ENCODE measurements at regions not wholly inside any gene's neighbourhood (a gene's known extent, or its start where the extent isn't known, plus 50 kb on each side); places are given as distances from the start of the nearest gene placed in this dataset.
"Not testable (repeated sequence)": the region's sequence is repeated elsewhere in the genome, so short reads cannot be mapped to it uniquely, and the experiment has no call there.

DNA sequence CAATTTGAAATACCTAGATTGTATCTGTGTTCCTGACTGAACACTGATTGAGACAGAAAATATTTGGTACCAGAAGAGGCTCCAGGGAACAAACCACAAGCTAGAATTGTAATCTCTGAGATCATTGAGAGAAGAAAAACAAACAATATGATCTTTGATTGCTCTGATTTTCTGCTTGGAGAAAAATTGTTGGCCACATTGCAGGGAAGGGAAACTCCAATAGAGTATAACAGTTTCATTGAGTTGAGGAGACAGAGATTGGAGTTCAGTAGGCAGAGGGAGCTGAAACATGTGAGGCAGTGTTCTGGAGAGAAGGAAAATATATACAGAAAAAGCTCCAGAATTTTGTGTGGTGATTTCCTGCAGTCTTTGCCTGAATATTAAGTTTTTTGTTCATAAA lies 158.2 kb downstream of the C4orf33 start:
- no peak for DNase-seq (ENCODE audit: low spot score)

DNA sequence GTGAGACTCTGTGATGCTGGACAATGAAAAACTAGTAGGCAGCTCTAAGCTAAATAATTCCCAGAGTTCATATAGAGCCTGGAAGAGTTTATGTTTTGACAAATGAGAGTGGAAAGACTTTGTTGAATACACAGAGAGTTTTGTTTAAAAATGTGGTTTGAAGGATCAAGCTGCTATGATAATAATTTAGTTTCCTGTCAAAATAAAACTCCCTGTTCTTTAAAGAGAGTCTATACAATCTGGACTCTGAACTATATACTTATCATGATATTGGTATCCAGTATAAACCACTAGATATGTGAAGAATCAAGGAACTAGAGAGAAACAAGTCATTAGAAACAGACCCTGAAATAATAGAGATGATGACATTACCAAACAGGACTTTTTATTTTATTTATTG lies 158.6 kb downstream of the C4orf33 start:
- no peak for DNase-seq (ENCODE audit: low spot score)

DNA sequence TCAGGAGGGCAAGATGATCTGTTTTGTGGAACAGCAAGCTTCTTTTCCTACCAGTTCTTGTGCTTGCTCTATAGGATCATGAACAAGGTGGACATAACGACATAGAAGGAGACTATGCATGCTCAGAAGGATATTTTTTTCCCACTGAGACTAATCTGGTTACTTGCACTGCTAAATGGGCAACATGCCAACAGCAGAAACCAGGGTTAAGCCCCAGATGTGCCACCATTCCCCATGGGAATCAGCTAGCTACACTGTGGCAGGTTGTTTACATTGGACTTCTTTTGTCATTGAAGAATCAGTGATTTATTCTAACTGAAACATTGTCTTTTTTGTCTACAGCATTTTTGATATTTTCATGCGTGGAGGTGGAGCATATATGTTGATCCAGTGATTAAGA lies 165.6 kb downstream of the C4orf33 start:
- no peak for DNase-seq (ENCODE audit: low spot score)

DNA sequence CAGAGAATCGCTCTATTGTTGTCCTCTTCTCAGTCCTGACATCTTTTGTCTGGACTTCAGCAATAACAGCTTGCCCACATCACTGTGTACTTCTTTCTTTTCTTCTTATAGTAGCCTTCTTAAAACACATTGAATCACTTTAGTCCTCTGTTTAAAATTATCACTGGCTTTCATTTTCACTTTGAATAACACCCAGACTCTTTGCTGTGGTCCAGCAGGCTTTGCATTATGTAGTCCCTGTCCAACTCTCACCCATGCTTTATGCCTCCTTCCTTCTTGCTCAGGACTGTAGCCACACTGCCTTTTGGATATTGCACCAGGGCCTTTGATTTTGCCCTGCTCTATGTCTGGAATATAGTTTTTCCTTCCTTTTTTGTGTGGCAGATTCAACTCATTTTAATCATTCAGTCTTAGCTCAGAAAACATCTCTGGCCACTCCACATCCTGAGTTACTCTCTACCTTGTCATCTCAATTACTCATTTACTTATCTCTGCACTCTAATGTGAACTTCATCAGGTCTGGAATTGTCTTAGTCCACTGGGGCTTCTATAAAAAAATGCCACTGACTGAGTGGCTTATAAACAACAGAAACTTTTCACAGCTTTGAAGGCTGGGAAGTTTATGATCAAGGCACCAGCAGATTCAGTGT lies 168.2 kb downstream of the C4orf33 start:
- no peak for DNase-seq (ENCODE audit: low spot score)

DNA sequence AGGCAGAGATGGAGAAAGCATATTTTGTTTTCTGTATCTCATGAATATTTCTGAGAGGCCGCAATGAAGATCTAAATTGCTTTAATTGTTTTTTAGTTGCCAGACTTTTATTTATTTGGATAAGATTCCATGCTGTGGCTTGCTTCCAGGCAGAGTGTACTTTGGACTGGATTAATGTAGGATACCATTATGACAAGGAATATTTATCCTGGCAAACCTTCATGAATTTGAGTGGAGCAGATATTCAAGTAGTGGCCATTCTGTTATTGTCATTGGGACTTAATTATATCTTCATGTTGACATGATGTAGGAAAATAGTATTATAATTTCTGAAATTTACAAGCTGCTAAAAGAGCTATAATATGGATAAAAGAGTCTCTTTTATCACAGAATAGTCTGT lies 182.9 kb downstream of the C4orf33 start:
- no peak for DNase-seq (ENCODE audit: low spot score)

DNA sequence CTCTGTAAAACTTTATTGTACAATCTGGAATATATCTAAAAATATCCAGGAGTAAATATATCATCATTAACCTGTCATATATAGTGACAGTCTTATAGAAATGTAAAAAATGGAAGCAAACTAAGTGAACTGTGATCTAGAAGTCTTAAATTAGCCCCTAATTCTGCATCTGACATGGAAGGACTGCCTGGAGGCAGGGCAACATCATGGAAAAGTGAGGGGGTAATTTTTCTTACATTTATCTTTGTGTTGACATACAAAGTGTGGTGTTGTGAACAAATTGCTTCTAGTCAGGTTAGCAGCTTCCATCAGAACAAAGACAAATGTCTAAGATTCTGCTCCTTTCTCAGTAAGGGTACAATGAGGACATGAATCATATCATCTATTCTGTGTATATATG lies 186.3 kb downstream of the C4orf33 start:
- no peak for DNase-seq (ENCODE audit: low spot score)

DNA sequence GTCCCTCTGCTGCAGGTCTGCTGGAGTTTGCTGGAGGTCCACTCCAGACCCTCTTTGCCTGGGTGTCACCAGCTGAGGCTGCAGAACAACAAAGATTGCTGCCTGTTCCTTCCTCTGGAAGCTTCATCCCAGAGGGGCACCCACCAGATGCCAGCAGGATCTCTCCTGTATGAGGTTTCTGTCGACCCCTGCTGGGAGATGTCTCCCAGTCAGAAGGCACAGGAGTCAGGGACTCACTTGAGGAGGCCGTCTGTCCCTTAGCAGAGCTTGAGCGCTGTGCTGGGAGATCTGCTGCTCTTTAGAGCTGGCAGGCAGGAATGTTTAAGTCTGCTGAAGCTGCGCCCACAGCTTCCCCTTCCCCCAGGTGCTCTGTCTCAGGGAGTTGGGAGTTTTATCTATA lies 196.2 kb downstream of the C4orf33 start:
- not testable (repeated sequence) for DNase-seq (ENCODE audit: low spot score)

DNA sequence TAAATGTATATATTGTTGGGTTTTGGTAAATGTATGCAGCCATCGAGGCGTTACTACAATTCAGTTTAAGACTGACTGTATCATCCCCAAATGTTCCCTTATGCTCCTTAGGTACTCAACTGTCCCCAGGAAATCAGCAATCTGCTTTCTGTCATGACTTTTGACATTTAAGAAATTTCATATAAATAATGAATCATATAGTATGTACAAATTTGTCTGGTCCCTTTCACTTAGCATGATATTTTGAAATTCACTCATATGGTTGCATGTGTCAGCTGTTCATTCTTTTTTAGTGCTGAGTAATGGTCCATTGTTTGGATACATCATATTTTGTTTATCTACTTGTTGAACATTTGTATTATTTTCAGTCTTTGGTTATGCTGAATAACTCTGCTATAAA lies 218.8 kb downstream of the C4orf33 start:
- no peak for DNase-seq (ENCODE audit: low spot score)

DNA sequence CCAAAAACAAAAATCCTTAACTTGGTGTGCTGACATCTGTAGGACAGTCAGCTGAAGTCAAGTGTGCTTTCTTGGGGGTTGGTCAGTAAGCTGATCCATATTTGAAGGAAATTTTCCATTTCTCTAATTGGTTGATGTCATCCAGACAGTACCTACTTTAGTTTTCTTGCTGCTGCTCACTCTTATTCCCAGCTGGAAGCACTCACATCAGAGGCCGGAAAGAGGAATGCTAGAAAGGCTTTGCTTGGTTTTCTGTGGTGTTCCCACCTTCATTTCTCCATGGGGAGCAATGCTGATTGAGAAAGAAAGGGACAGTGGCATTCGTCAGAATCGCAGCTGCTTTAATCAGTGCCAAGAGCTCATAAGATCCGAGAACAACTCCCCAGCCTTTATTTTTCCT lies 227.0 kb downstream of the C4orf33 start:
- DNase-seq (ENCODE audit: low spot score): no peak

DNA sequence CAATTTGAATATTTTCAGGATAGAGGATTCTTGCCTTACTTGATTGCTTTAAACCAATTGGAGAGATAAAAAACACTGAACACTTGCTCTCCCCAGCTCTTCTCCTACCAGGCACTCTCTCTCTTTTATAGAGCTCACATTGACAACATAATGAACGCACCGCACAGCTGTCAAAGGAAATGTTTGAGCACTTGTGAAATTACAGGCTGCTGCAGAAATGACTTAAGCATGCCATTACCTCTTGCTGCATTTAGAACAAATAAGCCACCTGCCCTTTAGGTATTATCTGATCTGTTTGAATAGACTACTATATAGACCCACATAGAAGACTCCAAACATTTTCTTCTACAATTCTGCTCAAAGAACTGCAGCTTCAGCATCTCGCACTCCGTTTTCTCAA lies 227.7 kb downstream of the C4orf33 start:
- DNase-seq (ENCODE audit: low spot score): no peak

DNA sequence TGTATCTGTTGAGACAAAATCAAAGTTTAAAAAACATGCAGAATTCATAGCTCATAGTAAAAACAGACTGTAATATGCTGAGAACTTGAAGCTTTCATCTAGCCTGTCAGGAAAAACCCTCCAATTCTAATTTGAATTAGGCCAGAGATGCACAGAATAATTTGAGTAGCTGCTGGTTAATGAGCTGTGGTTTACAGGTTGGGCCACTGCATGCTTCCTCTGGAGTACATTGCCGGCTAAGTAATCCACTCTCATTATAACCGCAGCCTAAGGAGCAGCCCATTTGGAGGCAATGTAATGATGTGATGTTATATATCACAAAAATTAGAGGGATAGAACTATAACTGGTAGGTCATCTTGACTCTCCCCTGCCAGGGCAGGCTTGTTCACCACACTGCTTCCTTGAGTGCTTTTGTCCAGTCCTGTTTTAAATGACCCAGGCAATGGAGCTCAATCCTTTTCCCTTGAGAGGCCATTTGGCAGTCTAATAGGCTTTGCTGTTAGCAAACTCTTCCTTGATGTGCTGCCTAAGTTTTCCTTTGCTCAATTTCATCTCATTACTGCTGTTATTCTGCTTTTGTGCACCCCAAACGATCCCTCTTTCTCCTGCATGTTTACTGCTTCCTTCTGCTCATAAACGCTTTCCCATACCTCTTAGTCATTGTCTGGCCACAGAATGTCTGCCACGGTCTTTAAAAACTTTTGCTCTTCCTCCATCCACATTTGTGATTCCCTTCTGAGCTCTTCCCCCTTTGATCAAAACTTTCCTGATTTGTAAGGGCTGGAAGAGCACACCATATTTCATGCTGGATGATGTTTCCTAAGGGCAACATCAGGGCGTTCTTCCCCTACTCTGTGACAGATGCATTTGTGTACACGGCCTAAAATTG lies 230.9 kb downstream of the C4orf33 start:
- DNase-seq (ENCODE audit: low spot score): no peak

DNA sequence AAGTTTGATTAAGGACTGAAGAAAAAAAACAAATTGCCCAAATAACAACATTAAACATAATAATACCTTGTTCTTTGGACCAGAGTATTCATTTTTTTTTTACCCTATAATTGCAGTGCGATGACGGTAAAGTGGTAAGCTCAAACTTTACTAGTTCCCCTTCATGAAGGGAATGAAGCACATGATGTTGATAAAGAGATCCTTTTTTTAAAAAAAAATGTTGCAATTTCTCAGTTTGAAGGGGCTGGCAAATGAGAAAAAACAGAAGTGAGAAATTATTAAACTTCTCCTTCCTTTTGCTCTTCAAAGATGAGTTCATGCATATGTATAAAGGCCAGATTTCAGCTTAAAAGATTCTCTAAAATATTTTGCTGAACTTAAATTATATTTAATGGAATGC lies 231.7 kb downstream of the C4orf33 start:
- DNase-seq (ENCODE audit: low spot score): no peak

DNA sequence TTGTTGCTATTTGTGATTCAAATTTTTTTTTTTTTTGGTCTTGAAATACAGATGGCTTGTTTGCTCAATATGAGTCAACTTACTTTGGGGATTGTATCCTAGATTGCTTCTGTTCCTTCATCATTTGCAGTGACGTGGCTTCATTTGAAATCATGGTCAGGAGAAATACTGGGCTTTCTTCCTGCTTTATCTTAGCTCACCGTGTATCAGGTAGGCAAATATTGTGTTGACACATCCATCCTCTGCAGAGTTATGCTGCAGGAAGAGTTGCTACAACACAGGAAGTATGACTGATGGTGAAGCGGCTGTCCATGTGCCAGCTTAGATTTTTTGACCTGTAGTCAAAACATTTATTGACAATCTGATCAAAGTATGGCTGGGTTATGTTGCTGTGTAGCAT lies 232.2 kb downstream of the C4orf33 start:
- no peak for DNase-seq (ENCODE audit: low spot score)

DNA sequence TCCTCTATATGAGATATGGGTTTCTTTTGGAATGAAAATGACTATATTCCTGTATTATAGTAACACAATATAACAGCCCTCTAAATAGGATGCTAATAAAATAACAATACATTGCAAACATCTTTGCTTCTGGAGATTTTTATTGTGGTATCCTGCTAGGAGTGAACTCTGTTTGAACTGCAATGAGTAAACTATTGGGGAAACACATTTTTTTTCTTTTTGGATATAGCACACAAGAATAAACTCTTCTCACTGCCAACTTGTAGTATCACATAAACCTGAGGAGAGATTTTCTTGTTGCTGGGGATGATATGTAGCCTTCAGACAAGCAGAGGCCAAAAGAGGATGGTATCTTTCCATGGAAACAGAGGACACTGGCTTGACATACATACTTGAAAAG lies 238.2 kb downstream of the C4orf33 start:
- no peak for DNase-seq (ENCODE audit: low spot score)

DNA sequence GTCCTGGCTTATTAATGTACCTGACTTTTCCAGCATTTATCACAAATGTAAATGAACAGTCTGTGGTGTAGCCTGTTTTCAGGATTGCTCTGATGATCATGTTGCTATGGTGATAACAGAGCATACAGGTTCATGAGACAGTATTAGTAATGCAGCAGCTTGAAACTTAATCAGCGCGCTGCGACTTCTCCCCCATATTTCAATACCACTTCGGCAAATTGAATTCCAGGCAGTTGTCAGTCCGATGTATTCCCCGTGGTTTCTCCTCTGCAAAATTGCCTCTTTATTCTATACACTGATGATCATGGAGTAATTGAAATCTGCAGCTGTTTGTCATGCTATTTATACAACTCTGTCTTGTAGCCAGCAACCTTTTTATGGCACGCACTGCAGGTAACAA lies 239.3 kb downstream of the C4orf33 start:
- DNase-seq (ENCODE audit: low spot score): no peak

DNA sequence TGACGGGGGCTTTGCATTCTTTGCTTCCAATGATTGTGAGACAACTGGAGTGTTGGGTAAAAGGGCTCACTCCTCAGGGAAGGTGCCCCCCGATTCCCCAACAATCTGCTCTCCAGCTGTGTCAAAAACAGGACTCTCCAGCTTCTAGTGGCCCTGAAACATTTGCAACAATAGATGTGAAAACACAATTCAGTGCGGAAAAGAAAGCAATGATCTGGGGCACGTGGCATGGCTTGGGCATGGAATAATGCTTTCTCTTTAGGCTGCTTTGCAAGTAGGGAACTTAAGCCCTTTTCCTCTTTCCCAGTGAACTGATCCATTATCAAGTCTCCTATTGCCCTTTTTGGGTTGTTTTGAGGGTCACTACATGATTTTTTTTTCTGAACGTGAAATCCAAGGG lies 239.9 kb downstream of the C4orf33 start:
- no peak for DNase-seq (ENCODE audit: low spot score)

DNA sequence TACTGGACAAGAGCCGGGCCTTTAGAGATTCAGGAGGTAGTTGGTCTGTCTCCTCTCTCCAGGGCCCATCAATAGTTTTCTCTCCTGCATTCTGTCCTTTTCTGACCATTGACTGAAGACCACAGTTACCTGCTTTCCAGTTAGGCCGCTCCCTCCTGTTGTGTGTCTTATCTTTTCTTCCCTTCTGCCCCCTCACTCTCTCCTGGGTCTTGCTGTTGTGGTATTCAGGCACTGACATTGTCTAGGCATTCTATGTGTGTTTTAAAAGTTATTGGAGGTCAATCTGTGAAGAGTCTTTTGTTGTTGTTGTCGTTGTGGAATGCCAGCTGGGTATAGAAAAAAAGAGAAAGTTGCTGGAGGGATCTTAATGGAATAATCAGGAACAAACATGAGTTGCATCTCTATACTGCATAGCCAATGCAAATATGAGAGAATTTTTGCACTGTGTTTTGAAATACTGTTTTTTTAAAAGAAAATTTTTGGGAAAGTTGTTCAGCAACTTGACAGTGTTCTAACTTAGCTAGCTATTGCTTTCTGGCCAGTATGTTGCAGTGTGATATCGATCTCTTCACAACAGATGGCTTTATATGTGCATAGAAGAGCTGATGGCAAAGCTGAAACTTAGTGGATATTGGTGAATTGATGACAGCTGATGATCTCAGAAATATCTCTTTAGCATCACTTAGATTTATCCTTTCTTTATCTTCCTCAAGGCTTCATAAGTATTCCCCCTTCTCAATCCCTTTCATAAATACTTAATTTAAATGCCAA lies 240.7 kb downstream of the C4orf33 start:
- no peak for DNase-seq (ENCODE audit: low spot score)

DNA sequence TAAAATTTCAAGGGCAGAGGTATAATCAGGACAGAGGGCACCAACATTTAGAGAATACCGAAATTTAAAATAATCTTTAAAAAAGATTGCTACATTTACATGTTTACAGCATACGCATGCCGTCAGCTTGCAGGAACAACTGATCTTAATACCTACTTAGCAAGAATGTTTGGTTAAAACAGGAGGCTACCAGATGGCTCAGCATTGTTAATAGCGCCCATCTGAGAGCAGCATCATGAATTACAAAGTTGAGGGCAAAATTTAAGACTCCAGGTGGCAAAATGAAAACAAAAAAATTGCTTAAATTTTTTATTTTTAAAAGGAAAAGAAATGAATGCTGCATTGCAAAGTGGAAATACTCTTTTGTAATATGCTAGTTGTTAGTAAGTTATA lies 241.3 kb downstream of the C4orf33 start:
- DNase-seq (ENCODE audit: low spot score): no peak

DNA sequence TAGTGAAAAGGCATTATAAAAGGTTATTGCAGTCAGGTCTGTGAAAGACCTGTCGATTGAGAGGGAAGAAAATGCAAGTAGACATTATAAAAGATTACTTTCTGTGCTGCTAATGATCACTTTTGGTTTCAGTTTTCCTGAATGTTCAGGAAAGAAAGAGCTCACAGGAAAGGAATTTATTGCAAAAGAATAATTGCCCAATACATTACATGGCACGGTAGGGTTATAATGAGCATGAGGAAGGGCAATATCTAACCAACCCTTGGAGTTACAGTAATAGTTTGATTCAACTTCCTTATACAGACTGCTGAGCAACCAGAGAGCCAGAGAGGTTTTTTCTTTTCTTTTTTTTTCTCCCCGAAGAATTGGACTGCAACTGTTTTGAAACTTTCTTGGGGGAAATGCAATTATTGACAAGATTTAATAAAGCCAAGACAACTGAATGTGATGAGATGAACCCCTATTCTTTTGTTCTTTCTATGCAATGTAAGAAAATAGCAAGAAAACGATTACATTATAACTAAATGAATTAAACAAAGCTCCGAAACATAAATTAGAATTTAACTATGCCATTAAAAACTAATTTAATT lies 247.0 kb downstream of the C4orf33 start:
- DNase-seq (ENCODE audit: low spot score): peak; percentile 53

DNA sequence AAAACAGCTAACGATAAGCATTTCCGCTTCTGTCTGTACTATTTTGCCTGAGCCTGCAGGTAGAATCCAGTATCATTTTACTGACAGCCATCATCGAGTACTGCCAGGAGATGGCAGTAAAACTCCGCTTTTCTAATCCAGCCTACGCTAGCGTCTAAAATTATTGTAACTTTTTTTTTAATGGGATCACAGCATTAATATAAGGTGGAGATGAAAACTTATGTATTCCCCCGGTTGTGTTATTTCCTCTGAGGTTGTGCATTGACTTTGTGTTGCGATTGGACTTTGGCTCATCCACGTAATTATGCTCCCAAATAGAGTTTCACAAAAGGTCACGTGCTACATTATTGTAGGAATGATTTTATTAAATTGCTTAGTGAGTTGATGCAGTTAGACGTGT lies 248.1 kb downstream of the C4orf33 start:
- DNase-seq (ENCODE audit: low spot score): peak; percentile 41

DNA sequence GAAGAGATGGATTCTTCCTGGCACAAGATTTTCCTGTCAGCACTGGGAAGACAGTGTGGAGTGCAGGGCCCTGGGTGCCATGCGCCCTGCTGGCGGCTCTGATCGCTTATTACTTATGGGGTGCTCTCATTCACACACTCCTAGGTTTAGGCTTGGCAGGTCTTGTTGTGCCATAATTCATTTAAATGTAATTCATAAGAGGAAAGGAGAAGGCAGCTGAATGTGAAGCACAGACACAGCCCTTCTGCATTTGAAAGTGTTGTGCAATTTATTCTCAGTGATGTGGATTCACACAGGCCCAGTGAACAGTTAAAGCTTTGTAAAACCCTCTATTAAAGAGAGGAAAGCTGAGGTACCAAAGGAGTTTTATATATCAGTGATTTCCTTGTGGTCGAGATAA lies 249.7 kb downstream of the C4orf33 start:
- DNase-seq (ENCODE audit: low spot score): no peak

DNA sequence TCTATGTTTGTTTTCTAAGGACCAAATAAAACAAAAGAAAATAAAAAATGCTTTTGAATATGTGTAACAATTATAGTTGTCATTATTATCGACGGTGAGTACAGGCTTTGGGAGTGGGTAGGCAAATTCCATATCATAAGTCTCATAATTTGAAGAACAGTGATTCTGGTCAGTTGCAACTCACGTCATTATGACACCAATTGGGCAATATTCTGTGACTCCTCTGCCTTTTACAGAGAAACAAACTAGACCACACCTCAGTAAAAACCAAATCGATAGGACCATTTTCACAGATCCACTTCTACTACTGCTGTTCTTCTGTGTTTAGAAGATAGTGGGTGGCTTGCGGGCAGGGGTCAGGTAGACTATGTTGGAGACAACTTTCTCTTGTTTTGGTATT lies 250.1 kb downstream of the C4orf33 start:
- no peak for DNase-seq (ENCODE audit: low spot score)
